ENCODE measurements at regions not wholly inside any gene's neighbourhood (a gene's known extent, or its start where the extent isn't known, plus 50 kb on each side); places are given as distances from the start of the nearest gene placed in this dataset.

DNA sequence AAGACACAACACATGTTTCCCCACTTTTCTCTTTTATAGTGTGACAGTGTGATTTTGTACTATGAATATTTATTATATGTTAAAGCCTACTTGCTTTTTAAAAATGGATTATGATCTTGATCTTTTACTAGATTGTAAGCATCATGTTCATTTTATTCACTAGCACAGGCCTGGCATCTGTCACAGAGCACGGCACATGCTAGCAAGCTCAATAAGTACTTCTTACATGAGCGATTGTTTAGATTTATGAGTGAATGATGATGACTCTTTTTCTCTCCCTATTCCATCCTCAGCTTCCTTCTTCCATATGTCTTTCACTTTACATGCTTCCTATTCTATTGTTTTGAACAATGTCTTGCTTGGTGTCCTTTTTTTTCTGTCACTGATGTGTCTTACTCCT, 1454.1 kb downstream of the MRPL39 start:
- POLR2A ChIA-PET: no interaction called here
- Histone ChIP-seq H3K4me3 (ENCODE audit: low read depth, low read length) (no peak overlapping the region), H3K27ac (ENCODE audit: extremely low read depth, low read depth, low read length) (no peak overlapping the region), H3K4me1 (ENCODE audit: control insufficient read depth, insufficient read depth, low read length) (no peaks in the 10 kb centered on the region), H3K9me3 (ENCODE audit: control insufficient read depth, insufficient read depth, low read depth, low read length) (no peaks in the 10 kb centered on the region), H3K36me3 (ENCODE audit: control insufficient read depth in 2 of 2, insufficient read depth in 1 of 2, low read length in 2 of 2) (no peaks in the 10 kb centered on the region)
- TF ChIP-seq ZNF248 (tag by site-specific recombination; IDR thresholded peaks at IDR 0.05) (no peak), ZNF426 (tag by site-specific recombination; IDR thresholded peaks at IDR 0.05) (no peak), KLF7 (tag by site-specific recombination; IDR thresholded peaks at IDR 0.05; ENCODE audit: borderline replicate concordance) (no peak)
- TF ChIP-seq, protein P1, sequence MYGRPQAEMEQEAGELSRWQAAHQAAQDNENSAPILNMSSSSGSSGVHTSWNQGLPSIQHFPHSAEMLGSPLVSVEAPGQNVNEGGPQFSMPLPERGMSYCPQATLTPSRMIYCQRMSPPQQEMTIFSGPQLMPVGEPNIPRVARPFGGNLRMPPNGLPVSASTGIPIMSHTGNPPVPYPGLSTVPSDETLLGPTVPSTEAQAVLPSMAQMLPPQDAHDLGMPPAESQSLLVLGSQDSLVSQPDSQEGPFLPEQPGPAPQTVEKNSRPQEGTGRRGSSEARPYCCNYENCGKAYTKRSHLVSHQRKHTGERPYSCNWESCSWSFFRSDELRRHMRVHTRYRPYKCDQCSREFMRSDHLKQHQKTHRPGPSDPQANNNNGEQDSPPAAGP (tag by site-specific recombination; IDR thresholded peaks at IDR 0.05): no peak
- TF ChIP-seq, protein P2, sequence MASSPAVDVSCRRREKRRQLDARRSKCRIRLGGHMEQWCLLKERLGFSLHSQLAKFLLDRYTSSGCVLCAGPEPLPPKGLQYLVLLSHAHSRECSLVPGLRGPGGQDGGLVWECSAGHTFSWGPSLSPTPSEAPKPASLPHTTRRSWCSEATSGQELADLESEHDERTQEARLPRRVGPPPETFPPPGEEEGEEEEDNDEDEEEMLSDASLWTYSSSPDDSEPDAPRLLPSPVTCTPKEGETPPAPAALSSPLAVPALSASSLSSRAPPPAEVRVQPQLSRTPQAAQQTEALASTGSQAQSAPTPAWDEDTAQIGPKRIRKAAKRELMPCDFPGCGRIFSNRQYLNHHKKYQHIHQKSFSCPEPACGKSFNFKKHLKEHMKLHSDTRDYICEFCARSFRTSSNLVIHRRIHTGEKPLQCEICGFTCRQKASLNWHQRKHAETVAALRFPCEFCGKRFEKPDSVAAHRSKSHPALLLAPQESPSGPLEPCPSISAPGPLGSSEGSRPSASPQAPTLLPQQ (tag by site-specific recombination; IDR thresholded peaks at IDR 0.05): no peak
- TF ChIP-seq, protein P3, sequence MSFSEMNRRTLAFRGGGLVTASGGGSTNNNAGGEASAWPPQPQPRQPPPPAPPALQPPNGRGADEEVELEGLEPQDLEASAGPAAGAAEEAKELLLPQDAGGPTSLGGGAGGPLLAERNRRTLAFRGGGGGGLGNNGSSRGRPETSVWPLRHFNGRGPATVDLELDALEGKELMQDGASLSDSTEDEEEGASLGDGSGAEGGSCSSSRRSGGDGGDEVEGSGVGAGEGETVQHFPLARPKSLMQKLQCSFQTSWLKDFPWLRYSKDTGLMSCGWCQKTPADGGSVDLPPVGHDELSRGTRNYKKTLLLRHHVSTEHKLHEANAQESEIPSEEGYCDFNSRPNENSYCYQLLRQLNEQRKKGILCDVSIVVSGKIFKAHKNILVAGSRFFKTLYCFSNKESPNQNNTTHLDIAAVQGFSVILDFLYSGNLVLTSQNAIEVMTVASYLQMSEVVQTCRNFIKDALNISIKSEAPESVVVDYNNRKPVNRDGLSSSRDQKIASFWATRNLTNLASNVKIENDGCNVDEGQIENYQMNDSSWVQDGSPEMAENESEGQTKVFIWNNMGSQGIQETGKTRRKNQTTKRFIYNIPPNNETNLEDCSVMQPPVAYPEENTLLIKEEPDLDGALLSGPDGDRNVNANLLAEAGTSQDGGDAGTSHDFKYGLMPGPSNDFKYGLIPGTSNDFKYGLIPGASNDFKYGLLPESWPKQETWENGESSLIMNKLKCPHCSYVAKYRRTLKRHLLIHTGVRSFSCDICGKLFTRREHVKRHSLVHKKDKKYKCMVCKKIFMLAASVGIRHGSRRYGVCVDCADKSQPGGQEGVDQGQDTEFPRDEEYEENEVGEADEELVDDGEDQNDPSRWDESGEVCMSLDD (tag by site-specific recombination; IDR thresholded peaks at IDR 0.05): no peak
- CTCF ChIA-PET: no interaction called here

DNA sequence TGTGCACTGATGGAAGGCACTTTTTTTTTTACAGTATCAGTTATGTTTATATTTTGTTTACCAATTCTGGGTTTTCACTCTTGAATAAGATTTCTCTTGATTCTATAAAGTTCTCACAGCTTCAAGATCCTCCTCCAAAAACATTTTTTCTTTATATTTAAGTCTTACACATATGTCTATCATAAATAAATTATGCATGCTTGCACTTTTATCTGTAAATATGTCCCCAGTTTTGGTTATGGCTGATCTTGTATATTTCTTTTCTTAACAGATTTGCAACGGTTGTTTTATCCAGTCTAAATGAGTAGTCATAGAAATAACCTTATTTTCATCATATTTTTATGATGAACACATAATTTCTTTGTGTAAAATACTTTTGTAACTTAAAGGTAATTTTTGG, 1456.5 kb downstream of the MRPL39 start:
- H3K4me3 ChIP-seq (ENCODE audit: low read depth, low read length): no peak overlapping the region
- H3K27ac ChIP-seq (ENCODE audit: extremely low read depth, low read depth, low read length): no peak overlapping the region
- CTCF ChIA-PET: no interaction called here
- POLR2A ChIA-PET: no interaction called here
- H3K4me1 ChIP-seq (ENCODE audit: control insufficient read depth, insufficient read depth, low read length): no peaks in the 10 kb centered on the region
- no peaks in the 10 kb centered on the region for H3K9me3 ChIP-seq (ENCODE audit: control insufficient read depth, insufficient read depth, low read depth, low read length)
- no peaks in the 10 kb centered on the region for H3K36me3 ChIP-seq (ENCODE audit: control insufficient read depth in 2 of 2, insufficient read depth in 1 of 2, low read length in 2 of 2)
- TF ChIP-seq, protein P4, sequence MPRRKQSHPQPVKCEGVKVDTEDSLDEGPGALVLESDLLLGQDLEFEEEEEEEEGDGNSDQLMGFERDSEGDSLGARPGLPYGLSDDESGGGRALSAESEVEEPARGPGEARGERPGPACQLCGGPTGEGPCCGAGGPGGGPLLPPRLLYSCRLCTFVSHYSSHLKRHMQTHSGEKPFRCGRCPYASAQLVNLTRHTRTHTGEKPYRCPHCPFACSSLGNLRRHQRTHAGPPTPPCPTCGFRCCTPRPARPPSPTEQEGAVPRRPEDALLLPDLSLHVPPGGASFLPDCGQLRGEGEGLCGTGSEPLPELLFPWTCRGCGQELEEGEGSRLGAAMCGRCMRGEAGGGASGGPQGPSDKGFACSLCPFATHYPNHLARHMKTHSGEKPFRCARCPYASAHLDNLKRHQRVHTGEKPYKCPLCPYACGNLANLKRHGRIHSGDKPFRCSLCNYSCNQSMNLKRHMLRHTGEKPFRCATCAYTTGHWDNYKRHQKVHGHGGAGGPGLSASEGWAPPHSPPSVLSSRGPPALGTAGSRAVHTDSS (tag by site-specific recombination; IDR thresholded peaks at IDR 0.05): no peak
- TF ChIP-seq ZNF423 (tag by site-specific recombination; IDR thresholded peaks at IDR 0.05): no peak
- TF ChIP-seq, protein P5, sequence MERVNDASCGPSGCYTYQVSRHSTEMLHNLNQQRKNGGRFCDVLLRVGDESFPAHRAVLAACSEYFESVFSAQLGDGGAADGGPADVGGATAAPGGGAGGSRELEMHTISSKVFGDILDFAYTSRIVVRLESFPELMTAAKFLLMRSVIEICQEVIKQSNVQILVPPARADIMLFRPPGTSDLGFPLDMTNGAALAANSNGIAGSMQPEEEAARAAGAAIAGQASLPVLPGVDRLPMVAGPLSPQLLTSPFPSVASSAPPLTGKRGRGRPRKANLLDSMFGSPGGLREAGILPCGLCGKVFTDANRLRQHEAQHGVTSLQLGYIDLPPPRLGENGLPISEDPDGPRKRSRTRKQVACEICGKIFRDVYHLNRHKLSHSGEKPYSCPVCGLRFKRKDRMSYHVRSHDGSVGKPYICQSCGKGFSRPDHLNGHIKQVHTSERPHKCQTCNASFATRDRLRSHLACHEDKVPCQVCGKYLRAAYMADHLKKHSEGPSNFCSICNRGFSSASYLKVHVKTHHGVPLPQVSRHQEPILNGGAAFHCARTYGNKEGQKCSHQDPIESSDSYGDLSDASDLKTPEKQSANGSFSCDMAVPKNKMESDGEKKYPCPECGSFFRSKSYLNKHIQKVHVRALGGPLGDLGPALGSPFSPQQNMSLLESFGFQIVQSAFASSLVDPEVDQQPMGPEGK (tag by site-specific recombination; IDR thresholded peaks at IDR 0.05): no peak
- TF ChIP-seq BCL11A (tag by site-specific recombination; IDR thresholded peaks at IDR 0.05; ENCODE audit: low read depth): no peak
- TF ChIP-seq ZBTB1 (tag by site-specific recombination; IDR thresholded peaks at IDR 0.05): no peak
- TF ChIP-seq ZNF324 (tag by site-specific recombination; IDR thresholded peaks at IDR 0.05): no peak
- TF ChIP-seq ZNF514 (tag by site-specific recombination; IDR thresholded peaks at IDR 0.05): no peak
- no peak for TF ChIP-seq ZNF274 (IDR thresholded peaks at IDR 0.05; ENCODE audit: low read length)
- no peak for TF ChIP-seq ZNF274 (tag by site-specific recombination; IDR thresholded peaks at IDR 0.05; ENCODE audit: borderline replicate concordance)
- TF ChIP-seq ZNF610 (tag by site-specific recombination; IDR thresholded peaks at IDR 0.05; ENCODE audit: borderline replicate concordance): no peak
- TF ChIP-seq, protein P6, sequence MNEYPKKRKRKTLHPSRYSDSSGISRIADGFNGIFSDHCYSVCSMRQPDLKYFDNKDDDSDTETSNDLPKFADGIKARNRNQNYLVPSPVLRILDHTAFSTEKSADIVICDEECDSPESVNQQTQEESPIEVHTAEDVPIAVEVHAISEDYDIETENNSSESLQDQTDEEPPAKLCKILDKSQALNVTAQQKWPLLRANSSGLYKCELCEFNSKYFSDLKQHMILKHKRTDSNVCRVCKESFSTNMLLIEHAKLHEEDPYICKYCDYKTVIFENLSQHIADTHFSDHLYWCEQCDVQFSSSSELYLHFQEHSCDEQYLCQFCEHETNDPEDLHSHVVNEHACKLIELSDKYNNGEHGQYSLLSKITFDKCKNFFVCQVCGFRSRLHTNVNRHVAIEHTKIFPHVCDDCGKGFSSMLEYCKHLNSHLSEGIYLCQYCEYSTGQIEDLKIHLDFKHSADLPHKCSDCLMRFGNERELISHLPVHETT (tag by site-specific recombination; IDR thresholded peaks at IDR 0.05): no peak
- no peak for TF ChIP-seq SCRT1 (tag by site-specific recombination; IDR thresholded peaks at IDR 0.05; ENCODE audit: borderline replicate concordance)
- TF ChIP-seq RBAK (tag by site-specific recombination; IDR thresholded peaks at IDR 0.05): no peak
- TF ChIP-seq, protein P7, sequence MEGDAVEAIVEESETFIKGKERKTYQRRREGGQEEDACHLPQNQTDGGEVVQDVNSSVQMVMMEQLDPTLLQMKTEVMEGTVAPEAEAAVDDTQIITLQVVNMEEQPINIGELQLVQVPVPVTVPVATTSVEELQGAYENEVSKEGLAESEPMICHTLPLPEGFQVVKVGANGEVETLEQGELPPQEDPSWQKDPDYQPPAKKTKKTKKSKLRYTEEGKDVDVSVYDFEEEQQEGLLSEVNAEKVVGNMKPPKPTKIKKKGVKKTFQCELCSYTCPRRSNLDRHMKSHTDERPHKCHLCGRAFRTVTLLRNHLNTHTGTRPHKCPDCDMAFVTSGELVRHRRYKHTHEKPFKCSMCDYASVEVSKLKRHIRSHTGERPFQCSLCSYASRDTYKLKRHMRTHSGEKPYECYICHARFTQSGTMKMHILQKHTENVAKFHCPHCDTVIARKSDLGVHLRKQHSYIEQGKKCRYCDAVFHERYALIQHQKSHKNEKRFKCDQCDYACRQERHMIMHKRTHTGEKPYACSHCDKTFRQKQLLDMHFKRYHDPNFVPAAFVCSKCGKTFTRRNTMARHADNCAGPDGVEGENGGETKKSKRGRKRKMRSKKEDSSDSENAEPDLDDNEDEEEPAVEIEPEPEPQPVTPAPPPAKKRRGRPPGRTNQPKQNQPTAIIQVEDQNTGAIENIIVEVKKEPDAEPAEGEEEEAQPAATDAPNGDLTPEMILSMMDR (tag by site-specific recombination; IDR thresholded peaks at IDR 0.05): no peak
- TF ChIP-seq, protein P8, sequence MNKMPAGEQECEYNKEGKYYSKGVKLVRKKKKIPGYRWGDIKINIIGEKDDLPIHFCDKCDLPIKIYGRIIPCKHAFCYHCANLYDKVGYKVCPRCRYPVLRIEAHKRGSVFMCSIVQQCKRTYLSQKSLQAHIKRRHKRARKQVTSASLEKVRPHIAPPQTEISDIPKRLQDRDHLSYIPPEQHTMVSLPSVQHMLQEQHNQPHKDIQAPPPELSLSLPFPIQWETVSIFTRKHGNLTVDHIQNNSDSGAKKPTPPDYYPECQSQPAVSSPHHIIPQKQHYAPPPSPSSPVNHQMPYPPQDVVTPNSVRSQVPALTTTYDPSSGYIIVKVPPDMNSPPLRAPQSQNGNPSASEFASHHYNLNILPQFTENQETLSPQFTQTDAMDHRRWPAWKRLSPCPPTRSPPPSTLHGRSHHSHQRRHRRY (tag by site-specific recombination; IDR thresholded peaks at IDR 0.05): no peak
- TF ChIP-seq ZNF10 (tag by site-specific recombination; IDR thresholded peaks at IDR 0.05): no peak
- no peak for TF ChIP-seq GLI4 (tag by site-specific recombination; IDR thresholded peaks at IDR 0.05)

Measured in HEK293 (cell line).